IPS DF 6.9 (cell line): ENCODE measurements at regions not wholly inside any gene's neighbourhood (a gene's known extent, or its start where the extent isn't known, plus 50 kb on each side); places are given as distances from the start of the nearest gene placed in this dataset.
"Not testable (repeated sequence)": the region's sequence is repeated elsewhere in the genome, so short reads cannot be mapped to it uniquely, and the experiment has no call there.

Source experiments
- DNase-seq: peaks from one replicate; pipeline ENCODE4 v3.0.0-alpha.2; 2013; ENCODE audit warnings: low read depth, low spot score
- H3K27ac ChIP-seq: one replicate; pipeline ENCODE4 v1.5.1; 2013; ENCODE audit warnings: low read length, control low read depth
- H3K27me3 ChIP-seq: 2 replicates; pipeline ENCODE4 v1.6.1; 2013; ENCODE audit warnings: mild to moderate bottlenecking, low read length; ENCODE audit not compliant: control insufficient read depth, insufficient read depth
- H3K36me3 ChIP-seq: 2 replicates; pipeline ENCODE4 v1.6.1; 2013; ENCODE audit warnings: low read length; ENCODE audit not compliant: control insufficient read depth, insufficient read depth
- H3K4me1 ChIP-seq: 2 replicates; pipeline ENCODE4 v1.6.1; 2013; ENCODE audit warnings: low read length; ENCODE audit not compliant: control insufficient read depth, insufficient read depth
- H3K4me3 ChIP-seq: 2 replicates; pipeline ENCODE4 v1.5.1; 2013; ENCODE audit warnings: mild to moderate bottlenecking, low read length
- H3K9me3 ChIP-seq: 2 replicates; pipeline ENCODE4 v1.6.1; 2013; ENCODE audit warnings: low read length, inconsistent platforms; ENCODE audit not compliant: control insufficient read depth, insufficient read depth
- WGBS: extraction: QIAGEN DNeasy Blood & Tissue Kit; methylation state at CpG from one replicate; pipeline ENCODE4 v1.1.7; 2013; ENCODE audit warnings: mixed read lengths, missing lambda C conversion rate; ENCODE audit not compliant: insufficient read length, insufficient coverage; 5-methylcytosine and 5-hydroxymethylcytosine counted together

DNA sequence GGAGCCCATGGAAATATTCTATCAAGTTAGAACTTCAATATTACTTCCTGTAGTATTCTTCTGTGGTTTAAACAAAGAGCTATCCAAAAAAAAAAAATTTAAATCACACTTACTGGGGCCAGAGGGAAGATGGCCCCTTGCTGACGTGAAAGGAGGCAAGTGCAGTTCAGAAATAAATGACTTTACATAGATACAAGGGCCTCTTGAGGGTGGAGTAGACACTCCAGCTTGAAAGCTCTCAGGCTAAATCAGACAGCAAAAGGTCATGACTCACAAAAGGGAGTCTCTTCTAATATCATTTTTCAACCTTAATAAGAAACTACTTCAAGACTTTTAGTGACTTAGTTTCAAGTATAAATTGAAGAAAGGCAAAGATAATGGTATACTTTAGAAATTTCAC, 1160.3 kb downstream of the FAM181B start:
- Histone ChIP-seq H3K27ac (no peak overlapping the region), H3K4me1 (no peaks in the 10 kb centered on the region)
- no peak for DNase-seq

DNA sequence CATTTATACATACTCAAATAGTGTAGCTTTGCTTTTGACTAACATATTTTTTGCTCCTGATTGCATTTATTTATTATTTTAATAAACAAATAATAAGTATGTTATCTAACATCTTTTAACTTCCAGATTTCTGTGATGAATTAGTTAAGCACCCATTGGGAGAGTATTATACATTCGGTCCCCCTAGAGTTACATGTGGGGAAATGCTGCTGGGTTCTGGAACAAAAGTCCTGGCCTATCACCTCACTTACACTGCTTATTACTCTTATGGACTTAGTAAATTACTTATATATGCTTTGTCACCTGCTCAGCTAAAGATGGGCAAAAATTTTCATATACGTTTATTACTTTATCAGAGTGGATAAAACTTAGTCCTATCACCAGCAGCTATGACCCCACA, 1163.0 kb downstream of the FAM181B start:
- no peaks in the 10 kb centered on the region for H3K9me3 ChIP-seq
- H3K27me3 ChIP-seq: no peaks in the 10 kb centered on the region
- H3K27ac ChIP-seq: no peak overlapping the region
- no peak for DNase-seq
- H3K4me1 ChIP-seq: no peaks in the 10 kb centered on the region
- H3K36me3 ChIP-seq: no peaks in the 10 kb centered on the region
- no peak overlapping the region for H3K4me3 ChIP-seq
- WGBS: no CpG with 5 or more reads among the region's 2 CpGs

More for the DNA sequence above, 1160.3 kb downstream of the FAM181B start:
- Histone ChIP-seq H3K4me3 (no peak overlapping the region), H3K36me3 (no peaks in the 10 kb centered on the region), H3K9me3 (no peaks in the 10 kb centered on the region), H3K27me3 (no peaks in the 10 kb centered on the region)
- WGBS: no CpG with 5 or more reads among the region's 1 CpG

- WGBS: no CpG with 5 or more reads among the region's 1 CpG
- no peak overlapping the region for H3K4me3 ChIP-seq
These were observed 1163.7 kb downstream of the FAM181B start for GRCh38 chr11:81569999-81570398.

GRCh38 chr11:81568918-81569317, 1164.7 kb downstream of the FAM181B start:
- Histone ChIP-seq H3K27me3 (no peaks in the 10 kb centered on the region), H3K9me3 (no peaks in the 10 kb centered on the region), H3K36me3 (no peaks in the 10 kb centered on the region), H3K27ac (no peak overlapping the region), H3K4me3 (no peak overlapping the region), H3K4me1 (no peaks in the 10 kb centered on the region)
- no peak for DNase-seq

More at GRCh38 chr11:81569999-81570398, 1163.7 kb downstream of the FAM181B start:
- DNase-seq: no peak
- Histone ChIP-seq H3K9me3 (no peaks in the 10 kb centered on the region), H3K36me3 (no peaks in the 10 kb centered on the region), H3K4me1 (no peaks in the 10 kb centered on the region), H3K27me3 (no peaks in the 10 kb centered on the region), H3K27ac (no peak overlapping the region)

- Histone ChIP-seq H3K4me3 (no peak overlapping the region), H3K9me3 (no peaks in the 10 kb centered on the region), H3K36me3 (no peaks in the 10 kb centered on the region), H3K27me3 (no peaks in the 10 kb centered on the region), H3K27ac (no peak overlapping the region), H3K4me1 (no peaks in the 10 kb centered on the region)
- no peak for DNase-seq
- WGBS: no CpG with 5 or more reads among the region's 1 CpG
These were observed 1185.5 kb downstream of the FAM181B start for GRCh38 chr11:81548123-81548522.

DNA sequence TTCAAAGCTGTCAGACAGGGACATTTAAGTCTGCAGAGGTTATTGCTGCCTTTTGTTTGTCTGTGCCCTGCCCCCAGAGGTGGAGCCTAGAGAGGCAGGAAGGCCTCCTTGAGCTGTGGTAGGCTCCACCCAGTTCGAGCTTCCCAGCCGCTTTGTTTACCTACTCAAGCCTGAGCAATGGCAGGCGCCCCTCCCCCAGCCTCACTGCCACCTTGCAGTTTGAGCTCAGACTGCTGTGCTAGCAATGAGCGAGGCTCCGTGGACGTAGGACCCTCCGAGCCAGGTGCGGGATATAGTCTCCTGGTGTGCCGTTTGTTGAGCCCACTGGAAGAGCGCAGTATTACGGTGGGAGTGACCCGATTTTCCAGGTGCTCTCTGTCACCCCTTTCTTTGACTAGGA, 1193.9 kb downstream of the FAM181B start:
- H3K36me3 ChIP-seq, H3K4me3 ChIP-seq, H3K27ac ChIP-seq, H3K27me3 ChIP-seq, DNase-seq, H3K4me1 ChIP-seq, H3K9me3 ChIP-seq: not testable (repeated sequence)
- WGBS: no CpG with 5 or more reads among the region's 12 CpGs

DNA sequence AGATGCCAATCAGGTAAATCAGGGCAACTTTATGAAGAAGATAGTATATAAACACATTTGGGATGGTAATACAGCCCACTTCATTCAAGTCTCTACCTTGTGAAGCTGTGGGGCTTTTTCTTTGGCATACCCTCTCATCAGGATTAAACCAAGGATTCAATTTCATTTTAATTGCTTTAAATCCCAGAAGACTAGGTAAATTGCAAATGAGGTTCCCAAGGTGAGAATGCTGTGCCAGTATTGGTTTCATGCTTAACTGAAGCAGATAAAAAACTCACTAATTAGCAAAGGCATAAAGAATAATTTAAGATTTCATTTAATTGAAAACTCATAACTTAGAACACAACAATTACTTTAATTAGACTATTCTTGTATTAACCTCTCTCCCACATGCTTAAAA, 1218.1 kb downstream of the FAM181B start:
- no peak overlapping the region for H3K4me3 ChIP-seq
- no peak for DNase-seq
- no peaks in the 10 kb centered on the region for H3K9me3 ChIP-seq
- no peaks in the 10 kb centered on the region for H3K4me1 ChIP-seq
- no peak overlapping the region for H3K27ac ChIP-seq
- H3K36me3 ChIP-seq: no peaks in the 10 kb centered on the region
- no peaks in the 10 kb centered on the region for H3K27me3 ChIP-seq

GRCh38 chr11:81497202-81497804, 1236.4 kb downstream of the FAM181B start:
- no peaks in the 10 kb centered on the region for H3K9me3 ChIP-seq
- no peak overlapping the region for H3K27ac ChIP-seq
- no CpG with 5 or more reads among the region's 5 CpGs for WGBS
- no peaks in the 10 kb centered on the region for H3K27me3 ChIP-seq
- H3K4me3 ChIP-seq: no peak overlapping the region
- peak; percentile 37 for DNase-seq
- H3K4me1 ChIP-seq: peaks cover 2% of the 10 kb centered on the region
- H3K36me3 ChIP-seq: no peaks in the 10 kb centered on the region

- Histone ChIP-seq H3K27me3 (no peaks in the 10 kb centered on the region), H3K4me3 (no peak overlapping the region), H3K4me1 (peaks cover 2% of the 10 kb centered on the region), H3K9me3 (no peaks in the 10 kb centered on the region), H3K27ac (no peak overlapping the region), H3K36me3 (no peaks in the 10 kb centered on the region)
- DNase-seq: no peak
- no CpG with 5 or more reads among the region's 1 CpG for WGBS
These were observed 1237.1 kb downstream of the FAM181B start for GRCh38 chr11:81496601-81497000.

- no peaks in the 10 kb centered on the region for H3K27me3 ChIP-seq
- no CpG with 5 or more reads among the region's 4 CpGs for WGBS
These were observed 1237.9 kb downstream of the FAM181B start for GRCh38 chr11:81495699-81496292.

GRCh38 chr11:81494431-81494830, 1239.2 kb downstream of the FAM181B start:
- no peaks in the 10 kb centered on the region for H3K36me3 ChIP-seq
- no peak overlapping the region for H3K27ac ChIP-seq
- H3K4me1 ChIP-seq: peaks cover 2% of the 10 kb centered on the region
- H3K4me3 ChIP-seq: no peak overlapping the region
- peak; percentile 4 for DNase-seq
- no peaks in the 10 kb centered on the region for H3K27me3 ChIP-seq
- H3K9me3 ChIP-seq: no peaks in the 10 kb centered on the region

More at GRCh38 chr11:81495699-81496292, 1237.9 kb downstream of the FAM181B start:
- Histone ChIP-seq H3K9me3 (no peaks in the 10 kb centered on the region), H3K4me1 (peaks cover 2% of the 10 kb centered on the region), H3K4me3 (no peak overlapping the region), H3K27ac (no peak overlapping the region), H3K36me3 (no peaks in the 10 kb centered on the region)
- peak; percentile 5 for DNase-seq
